ENCODE measurements at regions not wholly inside any gene's neighbourhood (a gene's known extent, or its start where the extent isn't known, plus 50 kb on each side); places are given as distances from the start of the nearest gene placed in this dataset.

- TF ChIP-seq POLR2AphosphoS5 (IDR thresholded peaks at IDR 0.05; ENCODE audit: low read depth, low read length), result no peak
- no peak for TF ChIP-seq SIN3A (IDR thresholded peaks at IDR 0.05; ENCODE audit: borderline replicate concordance, insufficient read depth, low read length)
- no peak for TF ChIP-seq TAF1 (IDR thresholded peaks at IDR 0.05; ENCODE audit: borderline replicate concordance, insufficient read depth, low read length)
- TF ChIP-seq FOXP2 (optimal IDR thresholded peaks at IDR 0.05; ENCODE audit: borderline replicate concordance, extremely low read depth, extremely low read length, insufficient read depth), result no peak
- TF ChIP-seq REST (IDR thresholded peaks at IDR 0.05; ENCODE audit: insufficient read depth in 1 of 2, low read depth in 2 of 2, low read length in 2 of 2), result no peak
Observed at GRCh38 chr1:172969611-172970010, 81.1 kb downstream of the TNFSF18 start.

GRCh38 chr1:172970186-172970585, 80.6 kb downstream of the TNFSF18 start:
- TF ChIP-seq TAF1 (IDR thresholded peaks at IDR 0.05; ENCODE audit: borderline replicate concordance, insufficient read depth, low read length) (no peak), FOXP2 (optimal IDR thresholded peaks at IDR 0.05; ENCODE audit: borderline replicate concordance, extremely low read depth, extremely low read length, insufficient read depth) (no peak), POLR2AphosphoS5 (IDR thresholded peaks at IDR 0.05; ENCODE audit: low read depth, low read length) (no peak), SIN3A (IDR thresholded peaks at IDR 0.05; ENCODE audit: borderline replicate concordance, insufficient read depth, low read length) (no peak), REST (IDR thresholded peaks at IDR 0.05; ENCODE audit: insufficient read depth in 1 of 2, low read depth in 2 of 2, low read length in 2 of 2) (no peak)

DNA sequence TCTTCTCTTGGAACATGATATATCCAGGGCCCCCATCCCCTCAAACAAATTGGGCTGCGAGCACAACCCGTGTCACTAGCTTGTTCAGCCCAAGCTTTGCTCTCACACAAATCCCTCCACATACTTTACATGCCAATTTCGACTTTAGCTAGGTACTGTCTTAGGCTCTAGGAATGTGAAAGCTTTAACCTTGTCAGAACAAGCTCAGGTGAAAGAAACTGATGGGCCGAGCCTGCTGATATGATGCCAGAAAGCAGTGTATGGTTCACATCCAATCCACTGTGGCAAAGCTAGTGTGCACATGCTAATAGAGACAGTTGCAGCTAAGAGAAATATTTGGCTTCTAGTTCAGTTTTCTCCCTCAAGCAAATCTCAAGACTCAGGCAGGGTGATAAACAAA, 79.5 kb downstream of the TNFSF18 start:
- TF ChIP-seq SIN3A (IDR thresholded peaks at IDR 0.05; ENCODE audit: borderline replicate concordance, insufficient read depth, low read length) (no peak), REST (IDR thresholded peaks at IDR 0.05; ENCODE audit: insufficient read depth in 1 of 2, low read depth in 2 of 2, low read length in 2 of 2) (no peak), POLR2AphosphoS5 (IDR thresholded peaks at IDR 0.05; ENCODE audit: low read depth, low read length) (no peak), FOXP2 (optimal IDR thresholded peaks at IDR 0.05; ENCODE audit: borderline replicate concordance, extremely low read depth, extremely low read length, insufficient read depth) (no peak), TAF1 (IDR thresholded peaks at IDR 0.05; ENCODE audit: borderline replicate concordance, insufficient read depth, low read length) (no peak)

- no peak for TF ChIP-seq SIN3A (IDR thresholded peaks at IDR 0.05; ENCODE audit: borderline replicate concordance, insufficient read depth, low read length)
- no peak for TF ChIP-seq REST (IDR thresholded peaks at IDR 0.05; ENCODE audit: insufficient read depth in 1 of 2, low read depth in 2 of 2, low read length in 2 of 2)
- no peak for TF ChIP-seq POLR2AphosphoS5 (IDR thresholded peaks at IDR 0.05; ENCODE audit: low read depth, low read length)
- TF ChIP-seq FOXP2 (optimal IDR thresholded peaks at IDR 0.05; ENCODE audit: borderline replicate concordance, extremely low read depth, extremely low read length, insufficient read depth), result no peak
- no peak for TF ChIP-seq TAF1 (IDR thresholded peaks at IDR 0.05; ENCODE audit: borderline replicate concordance, insufficient read depth, low read length)
Observed at GRCh38 chr1:172972258-172972657, 78.5 kb downstream of the TNFSF18 start.

- no peak for TF ChIP-seq SIN3A (IDR thresholded peaks at IDR 0.05; ENCODE audit: borderline replicate concordance, insufficient read depth, low read length)
- no peak for TF ChIP-seq REST (IDR thresholded peaks at IDR 0.05; ENCODE audit: insufficient read depth in 1 of 2, low read depth in 2 of 2, low read length in 2 of 2)
- TF ChIP-seq TAF1 (IDR thresholded peaks at IDR 0.05; ENCODE audit: borderline replicate concordance, insufficient read depth, low read length), result no peak
- no peak for TF ChIP-seq POLR2AphosphoS5 (IDR thresholded peaks at IDR 0.05; ENCODE audit: low read depth, low read length)
- no peak for TF ChIP-seq FOXP2 (optimal IDR thresholded peaks at IDR 0.05; ENCODE audit: borderline replicate concordance, extremely low read depth, extremely low read length, insufficient read depth)
Observed at GRCh38 chr1:172973424-172973823, 77.3 kb downstream of the TNFSF18 start.
